Activated CD4-positive, alpha-beta T cell treated with anti-CD3 and anti-CD28 coated beads, Interleukin-2, amount 10 ng/mL, durations not matched to agents 24 days and 14 days (primary cell): ENCODE measurements at regions not wholly inside any gene's neighbourhood (a gene's known extent, or its start where the extent isn't known, plus 50 kb on each side); places are given as distances from the start of the nearest gene placed in this dataset.
"Not testable (repeated sequence)": the region's sequence is repeated elsewhere in the genome, so short reads cannot be mapped to it uniquely, and the experiment has no call there.

Source experiments
- DNase-seq: peaks from one replicate; pipeline ENCODE4 v3.0.0; 2022
- H3K27ac Mint-ChIP-seq: one replicate; pipeline ENCODE4 v1.8.0; 2022; ENCODE audit warnings: mild to moderate bottlenecking, mixed read lengths
- H3K27me3 Mint-ChIP-seq: one replicate; pipeline ENCODE4 v1.8.0; 2022; ENCODE audit warnings: mixed read lengths
- H3K36me3 Mint-ChIP-seq: one replicate; pipeline ENCODE4 v1.8.0; 2022; ENCODE audit warnings: low read depth, mild to moderate bottlenecking, mixed read lengths
- H3K4me1 Mint-ChIP-seq: one replicate; pipeline ENCODE4 v1.8.0; 2021; ENCODE audit warnings: mixed read lengths
- H3K4me3 Mint-ChIP-seq: one replicate; pipeline ENCODE4 v1.8.0; 2022; ENCODE audit warnings: mild to moderate bottlenecking, moderate library complexity, mixed read lengths
- H3K9me3 Mint-ChIP-seq: one replicate; pipeline ENCODE4 v1.8.0; 2021; ENCODE audit warnings: mixed read lengths
- intact Hi-C: fragments of 100-400 bp; cut with micrococcal nuclease; formaldehyde crosslinking; loops from one replicate; pipeline ENCODE4 v1.15.1; 2023

GRCh38 chr12:10453-10852, 56.1 kb upstream of the IQSEC3 start:
- H3K4me3 Mint-ChIP-seq, H3K4me1 Mint-ChIP-seq, H3K27ac Mint-ChIP-seq, H3K9me3 Mint-ChIP-seq, intact Hi-C loops, H3K36me3 Mint-ChIP-seq, H3K27me3 Mint-ChIP-seq: not testable (repeated sequence)
- DNase-seq = peak; percentile 54

GRCh38 chr12:10879-11812, 55.4 kb upstream of the IQSEC3 start:
- H3K27me3 Mint-ChIP-seq, H3K36me3 Mint-ChIP-seq, H3K4me3 Mint-ChIP-seq, H3K9me3 Mint-ChIP-seq, intact Hi-C loops, H3K4me1 Mint-ChIP-seq, H3K27ac Mint-ChIP-seq: not testable (repeated sequence)
- peak; percentile 49 for DNase-seq

GRCh38 chr12:12306-12705, 54.3 kb upstream of the IQSEC3 start:
- H3K27me3 Mint-ChIP-seq, H3K4me3 Mint-ChIP-seq, H3K36me3 Mint-ChIP-seq, intact Hi-C loops, H3K4me1 Mint-ChIP-seq, H3K27ac Mint-ChIP-seq, H3K9me3 Mint-ChIP-seq: not testable (repeated sequence)
- peak; percentile 53 for DNase-seq

GRCh38 chr12:12725-13640, 53.6 kb upstream of the IQSEC3 start:
- H3K9me3 Mint-ChIP-seq, H3K27ac Mint-ChIP-seq, intact Hi-C loops, H3K4me1 Mint-ChIP-seq, H3K27me3 Mint-ChIP-seq, H3K36me3 Mint-ChIP-seq, H3K4me3 Mint-ChIP-seq: not testable (repeated sequence)
- peak; percentile 56 for DNase-seq

- H3K27me3 Mint-ChIP-seq, H3K36me3 Mint-ChIP-seq, H3K4me3 Mint-ChIP-seq, H3K27ac Mint-ChIP-seq, intact Hi-C loops, H3K4me1 Mint-ChIP-seq, H3K9me3 Mint-ChIP-seq: not testable (repeated sequence)
- DNase-seq = peak; percentile 38
Measured at GRCh38 chr12:13841-14240, 52.7 kb upstream of the IQSEC3 start.

GRCh38 chr12:14696-15095, 51.9 kb upstream of the IQSEC3 start:
- H3K9me3 Mint-ChIP-seq, intact Hi-C loops, H3K27me3 Mint-ChIP-seq, H3K4me1 Mint-ChIP-seq, H3K36me3 Mint-ChIP-seq, H3K27ac Mint-ChIP-seq, H3K4me3 Mint-ChIP-seq: not testable (repeated sequence)
- peak; percentile 19 for DNase-seq

- H3K9me3 Mint-ChIP-seq, H3K27me3 Mint-ChIP-seq, H3K27ac Mint-ChIP-seq, H3K4me3 Mint-ChIP-seq, intact Hi-C loops, H3K36me3 Mint-ChIP-seq, H3K4me1 Mint-ChIP-seq: not testable (repeated sequence)
- peak; percentile 52 for DNase-seq
Measured at GRCh38 chr12:15381-15780, 51.2 kb upstream of the IQSEC3 start.

GRCh38 chr12:16019-16418, 50.5 kb upstream of the IQSEC3 start:
- DNase-seq = peak; percentile 53
- H3K4me1 Mint-ChIP-seq, H3K27ac Mint-ChIP-seq, H3K9me3 Mint-ChIP-seq, H3K36me3 Mint-ChIP-seq, H3K27me3 Mint-ChIP-seq, H3K4me3 Mint-ChIP-seq, intact Hi-C loops: not testable (repeated sequence)

- H3K36me3 Mint-ChIP-seq, H3K27ac Mint-ChIP-seq, H3K4me3 Mint-ChIP-seq, intact Hi-C loops, H3K9me3 Mint-ChIP-seq, H3K27me3 Mint-ChIP-seq, H3K4me1 Mint-ChIP-seq: not testable (repeated sequence)
- DNase-seq = peak; percentile 33
Measured at GRCh38 chr12:16541-16940, 50.0 kb upstream of the IQSEC3 start.
